ENCODE measurements at regions not wholly inside any gene's neighbourhood (a gene's known extent, or its start where the extent isn't known, plus 50 kb on each side); places are given as distances from the start of the nearest gene placed in this dataset.
"Not testable (repeated sequence)": the region's sequence is repeated elsewhere in the genome, so short reads cannot be mapped to it uniquely, and the experiment has no call there.

DNA sequence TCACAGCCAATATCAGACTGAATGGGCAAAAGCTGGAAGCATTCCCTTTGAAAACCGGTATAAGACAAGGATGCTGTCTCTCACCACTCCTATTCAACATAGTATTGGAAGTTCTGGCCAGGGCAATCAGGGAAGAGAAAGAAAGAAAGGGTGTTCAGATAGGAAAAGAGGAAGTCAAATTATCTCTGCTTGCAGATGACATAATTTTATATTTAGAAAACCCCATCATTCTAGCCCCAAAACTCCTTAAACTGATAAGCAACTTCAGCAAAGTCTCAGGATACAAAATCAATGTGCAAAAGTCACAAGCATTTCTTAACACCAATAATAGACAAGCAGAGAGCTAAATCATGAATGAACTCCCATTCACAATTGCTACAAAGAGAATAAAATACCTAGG lies 461.7 kb downstream of the PDGFC start:
- dilution Hi-C loops (cut with HindIII; ENCODE audit: low sequenced_read_pairs, unreplicated experiment); H2AFZ ChIP-seq (replicated peaks; ENCODE audit: low read length, poor library complexity); H3K14ac ChIP-seq (replicated peaks; ENCODE audit: low read depth, low read length); H3K18ac ChIP-seq (ENCODE audit: low read depth, low read length); ATAC-seq (ENCODE audit: low read depth); H3K4me1 ChIP-seq (ENCODE audit: control insufficient read depth, insufficient read depth, low read length); H3K9ac ChIP-seq (ENCODE audit: low read depth, low read length); POLR2A ChIA-PET (ENCODE audit: unreplicated experiment); in situ Hi-C loops (cut with MboI; ENCODE audit: low sequenced_read_pairs); H3K27me3 ChIP-seq (ENCODE audit: control insufficient read depth, insufficient read depth, low read length); BruUV-seq (replicated peaks); H3K79me1 ChIP-seq (ENCODE audit: low read depth in 1 of 2, low read length in 2 of 2); CTCF ChIA-PET; H2BK120ac ChIP-seq (ENCODE audit: low read depth, low read length); H2AK9ac ChIP-seq (replicated peaks; ENCODE audit: low read depth, low read length, poor library complexity); H3K4me3 ChIP-seq (ENCODE audit: insufficient read depth, low read depth, low read length); intact Hi-C loops (cut with micrococcal nuclease); H3K27ac ChIP-seq (ENCODE audit: insufficient read depth, low read length); H2BK20ac ChIP-seq (ENCODE audit: low read depth, low read length); H3K9me3 ChIP-seq (ENCODE audit: control insufficient read depth, insufficient read depth, low read length); H2AK5ac ChIP-seq (ENCODE audit: low read depth, low read length); H2BK5ac ChIP-seq (ENCODE audit: low read depth, low read length, poor library complexity, severe bottlenecking); H4K20me1 ChIP-seq (ENCODE audit: insufficient read depth, low read length); H3K9me1 ChIP-seq (ENCODE audit: insufficient read depth, low read length); H3K4ac ChIP-seq (ENCODE audit: low read depth, low read length); H4K8ac ChIP-seq (ENCODE audit: low read depth in 2 of 2, low read length in 2 of 2); H4K91ac ChIP-seq (ENCODE audit: insufficient read depth, low read depth, low read length); H4K5ac ChIP-seq (ENCODE audit: low read depth, low read length); H3K23ac ChIP-seq (ENCODE audit: low read depth, low read length); H3K36me3 ChIP-seq (ENCODE audit: control insufficient read depth, insufficient read depth, low read length); H3K56ac ChIP-seq (ENCODE audit: extremely low read depth, insufficient read depth, low read length); DNase-seq; H3K4me2 ChIP-seq (ENCODE audit: low read depth, low read length); H2BK15ac ChIP-seq (ENCODE audit: low read depth, low read length): not testable (repeated sequence)
- WGBS, 2 experiments (ENCODE audit: extremely low coverage in 2 of 2, insufficient read length in 1 of 2) = no CpG with 5 or more reads among the region's 1 CpG
